ENCODE measurements at regions not wholly inside any gene's neighbourhood (a gene's known extent, or its start where the extent isn't known, plus 50 kb on each side); places are given as distances from the start of the nearest gene placed in this dataset.

DNA sequence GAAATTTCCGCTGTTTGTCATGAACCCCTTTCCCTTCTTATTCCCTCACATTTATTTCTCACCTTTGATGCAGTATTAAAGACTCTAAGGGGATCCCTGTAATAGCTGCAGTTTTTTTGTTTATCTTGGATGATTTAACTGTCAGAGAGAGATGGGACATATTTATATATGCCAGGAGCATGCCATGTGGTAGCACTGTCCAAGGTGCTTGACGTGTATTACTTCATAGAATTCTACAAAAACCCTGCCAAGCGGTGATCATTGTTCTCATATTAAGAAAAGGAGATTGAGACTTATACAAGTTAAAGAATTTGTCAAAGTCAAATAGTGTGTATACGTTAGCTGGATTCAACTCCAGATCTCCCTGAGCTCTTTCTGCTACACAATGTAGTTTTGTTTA is 78.2 kb downstream of the SPRY1 start:
- TF ChIP-seq, protein P1, sequence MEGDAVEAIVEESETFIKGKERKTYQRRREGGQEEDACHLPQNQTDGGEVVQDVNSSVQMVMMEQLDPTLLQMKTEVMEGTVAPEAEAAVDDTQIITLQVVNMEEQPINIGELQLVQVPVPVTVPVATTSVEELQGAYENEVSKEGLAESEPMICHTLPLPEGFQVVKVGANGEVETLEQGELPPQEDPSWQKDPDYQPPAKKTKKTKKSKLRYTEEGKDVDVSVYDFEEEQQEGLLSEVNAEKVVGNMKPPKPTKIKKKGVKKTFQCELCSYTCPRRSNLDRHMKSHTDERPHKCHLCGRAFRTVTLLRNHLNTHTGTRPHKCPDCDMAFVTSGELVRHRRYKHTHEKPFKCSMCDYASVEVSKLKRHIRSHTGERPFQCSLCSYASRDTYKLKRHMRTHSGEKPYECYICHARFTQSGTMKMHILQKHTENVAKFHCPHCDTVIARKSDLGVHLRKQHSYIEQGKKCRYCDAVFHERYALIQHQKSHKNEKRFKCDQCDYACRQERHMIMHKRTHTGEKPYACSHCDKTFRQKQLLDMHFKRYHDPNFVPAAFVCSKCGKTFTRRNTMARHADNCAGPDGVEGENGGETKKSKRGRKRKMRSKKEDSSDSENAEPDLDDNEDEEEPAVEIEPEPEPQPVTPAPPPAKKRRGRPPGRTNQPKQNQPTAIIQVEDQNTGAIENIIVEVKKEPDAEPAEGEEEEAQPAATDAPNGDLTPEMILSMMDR (IDR thresholded peaks at IDR 0.05) = no peak
- TF ChIP-seq RCOR1 (IDR thresholded peaks at IDR 0.05; ENCODE audit: low read length) (no peak), FOSL2 (IDR thresholded peaks at IDR 0.05; ENCODE audit: borderline replicate concordance, low read depth) (no peak), SIN3A (IDR thresholded peaks at IDR 0.05; ENCODE audit: borderline replicate concordance, low read depth, low read length) (no peak), EZH2phosphoT487 (IDR thresholded peaks at IDR 0.05; ENCODE audit: borderline replicate concordance, low read depth) (no peak), ELF1 (IDR thresholded peaks at IDR 0.05) (no peak), TAF1 (IDR thresholded peaks at IDR 0.05; ENCODE audit: borderline replicate concordance, low read depth, low read length) (no peak)
- TF ChIP-seq, protein P2, sequence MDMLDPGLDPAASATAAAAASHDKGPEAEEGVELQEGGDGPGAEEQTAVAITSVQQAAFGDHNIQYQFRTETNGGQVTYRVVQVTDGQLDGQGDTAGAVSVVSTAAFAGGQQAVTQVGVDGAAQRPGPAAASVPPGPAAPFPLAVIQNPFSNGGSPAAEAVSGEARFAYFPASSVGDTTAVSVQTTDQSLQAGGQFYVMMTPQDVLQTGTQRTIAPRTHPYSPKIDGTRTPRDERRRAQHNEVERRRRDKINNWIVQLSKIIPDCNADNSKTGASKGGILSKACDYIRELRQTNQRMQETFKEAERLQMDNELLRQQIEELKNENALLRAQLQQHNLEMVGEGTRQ (IDR thresholded peaks at IDR 0.05; ENCODE audit: borderline replicate concordance, low read depth, low read length) = no peak
- TF ChIP-seq, protein P3, sequence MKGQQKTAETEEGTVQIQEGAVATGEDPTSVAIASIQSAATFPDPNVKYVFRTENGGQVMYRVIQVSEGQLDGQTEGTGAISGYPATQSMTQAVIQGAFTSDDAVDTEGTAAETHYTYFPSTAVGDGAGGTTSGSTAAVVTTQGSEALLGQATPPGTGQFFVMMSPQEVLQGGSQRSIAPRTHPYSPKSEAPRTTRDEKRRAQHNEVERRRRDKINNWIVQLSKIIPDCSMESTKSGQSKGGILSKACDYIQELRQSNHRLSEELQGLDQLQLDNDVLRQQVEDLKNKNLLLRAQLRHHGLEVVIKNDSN (IDR thresholded peaks at IDR 0.05; ENCODE audit: borderline replicate concordance, low read depth) = no peak

Data from SK-N-SH (cell line).